Activated naive CD8-positive, alpha-beta T cell (primary cell): ENCODE measurements at regions not wholly inside any gene's neighbourhood (a gene's known extent, or its start where the extent isn't known, plus 50 kb on each side); places are given as distances from the start of the nearest gene placed in this dataset.

ENCODE experiments used
- H3K27ac Mint-ChIP-seq: one replicate; pipeline ENCODE4 v1.8.0; 2021; ENCODE audit warnings: mixed read lengths
- H3K27me3 Mint-ChIP-seq: one replicate; pipeline ENCODE4 v1.8.0; 2021; ENCODE audit warnings: mixed read lengths
- H3K36me3 Mint-ChIP-seq: one replicate; pipeline ENCODE4 v1.8.0; 2021; ENCODE audit warnings: mixed read lengths
- H3K4me1 Mint-ChIP-seq: one replicate; pipeline ENCODE4 v1.8.0; 2021; ENCODE audit warnings: low read depth, mixed read lengths
- H3K4me3 Mint-ChIP-seq: one replicate; pipeline ENCODE4 v1.8.0; 2021; ENCODE audit warnings: mild to moderate bottlenecking, mixed read lengths
- H3K9me3 Mint-ChIP-seq: one replicate; pipeline ENCODE4 v1.8.0; 2021; ENCODE audit warnings: low read depth, mixed read lengths

DNA sequence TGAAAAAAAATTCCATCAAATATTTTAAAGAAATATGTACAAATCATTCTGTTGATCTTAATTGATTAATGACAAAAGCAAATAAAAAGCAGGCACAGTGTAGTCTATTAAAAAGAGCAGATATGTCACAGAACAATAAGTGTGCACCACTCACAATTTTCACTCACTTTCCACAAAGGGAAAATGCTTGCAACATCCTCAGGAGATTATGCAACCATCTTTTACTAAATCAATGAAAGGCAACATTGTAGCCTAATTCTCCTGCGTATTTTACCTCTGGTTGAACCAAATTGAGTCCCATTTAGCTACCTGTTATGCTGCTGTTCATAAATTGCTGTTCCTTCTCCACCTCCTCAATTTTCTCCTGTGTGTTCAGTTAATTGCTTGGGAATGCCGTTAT is 1346.8 kb upstream of the PIK3C3 start:
- peaks cover 8% of the 10 kb centered on the region for H3K9me3 Mint-ChIP-seq
- H3K36me3 Mint-ChIP-seq, result no peaks in the 10 kb centered on the region
- H3K27ac Mint-ChIP-seq, result no peak overlapping the region
- no peak overlapping the region for H3K4me3 Mint-ChIP-seq
- H3K4me1 Mint-ChIP-seq, result no peaks in the 10 kb centered on the region
- H3K27me3 Mint-ChIP-seq, result no peaks in the 10 kb centered on the region

DNA sequence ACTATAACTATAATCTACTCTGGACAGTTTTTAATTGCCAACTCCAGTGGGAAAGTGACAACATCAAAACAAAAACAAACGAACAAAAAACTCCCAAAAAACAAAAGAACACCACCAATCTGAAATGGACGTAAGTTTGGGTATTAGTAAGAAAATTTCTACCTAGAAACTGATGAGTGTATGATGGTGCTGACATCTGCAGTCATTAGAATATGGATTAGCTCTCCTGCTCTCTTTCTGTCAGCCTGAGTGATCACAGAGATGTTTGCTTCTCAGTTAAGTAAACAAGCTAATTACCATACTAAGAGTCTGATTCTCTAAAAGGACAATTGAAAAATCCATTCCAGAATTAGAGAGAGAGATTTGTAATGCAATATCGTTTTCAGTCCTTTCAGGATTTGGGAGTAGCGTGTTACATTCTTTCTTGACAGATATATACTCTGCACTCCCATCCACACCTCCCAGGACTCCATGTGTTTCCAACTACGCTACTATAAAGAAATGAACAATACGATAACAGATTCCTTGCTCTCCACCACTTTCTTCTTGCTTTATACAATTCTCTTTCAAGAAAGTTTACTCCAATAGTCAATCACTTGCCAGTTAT is 1347.4 kb upstream of the PIK3C3 start:
- Mint-ChIP-seq H3K36me3 (no peaks in the 10 kb centered on the region), H3K4me3 (no peak overlapping the region), H3K27ac (no peak overlapping the region), H3K9me3 (peaks cover 8% of the 10 kb centered on the region), H3K27me3 (no peaks in the 10 kb centered on the region), H3K4me1 (no peaks in the 10 kb centered on the region)

DNA sequence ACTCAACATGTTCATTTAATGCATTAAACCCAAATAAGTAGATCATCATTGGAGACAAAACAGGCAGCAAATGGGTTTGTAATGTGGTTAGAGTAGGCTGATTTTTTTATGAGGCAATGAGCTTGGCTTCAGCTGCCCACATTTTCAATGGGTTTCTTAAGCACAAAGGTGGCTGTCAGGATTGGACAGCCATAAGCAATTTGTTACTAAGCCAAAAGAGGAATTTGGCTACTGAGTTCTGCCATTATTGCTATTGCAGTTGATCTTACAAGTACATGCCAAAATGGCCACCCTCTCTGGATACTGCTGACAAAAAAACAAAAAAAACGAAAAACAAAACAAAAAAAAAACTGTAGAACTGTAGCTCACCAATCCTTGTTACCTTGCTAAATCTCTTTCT is 1348.0 kb upstream of the PIK3C3 start:
- H3K9me3 Mint-ChIP-seq, result peaks cover 8% of the 10 kb centered on the region

DNA sequence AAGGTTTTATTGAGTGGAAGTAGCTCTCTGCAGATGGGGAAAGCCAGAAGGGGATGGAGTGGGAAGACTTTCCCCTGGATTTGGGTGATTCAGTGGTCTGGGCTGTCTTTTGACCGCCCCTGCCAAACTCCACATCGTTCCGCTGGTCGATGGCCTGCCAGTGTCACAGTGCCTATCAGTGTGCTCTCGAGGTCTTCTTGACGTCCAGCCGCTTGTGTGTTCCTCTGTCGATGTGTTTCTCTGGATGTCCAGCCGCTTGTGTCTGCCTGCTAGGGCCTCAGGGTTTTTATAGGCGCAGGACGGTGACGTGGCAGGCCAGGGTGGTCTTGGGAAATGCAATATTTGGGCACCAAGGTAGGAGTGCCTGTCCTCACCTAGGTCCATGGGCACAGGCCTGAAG is 1371.4 kb upstream of the PIK3C3 start:
- no peak overlapping the region for H3K4me3 Mint-ChIP-seq
- H3K9me3 Mint-ChIP-seq, result peaks cover 4% of the 10 kb centered on the region
- no peak overlapping the region for H3K27ac Mint-ChIP-seq
- no peaks in the 10 kb centered on the region for H3K36me3 Mint-ChIP-seq
- H3K4me1 Mint-ChIP-seq, result no peaks in the 10 kb centered on the region
- no peaks in the 10 kb centered on the region for H3K27me3 Mint-ChIP-seq

More for the DNA sequence above, 1348.0 kb upstream of the PIK3C3 start:
- no peak overlapping the region for H3K27ac Mint-ChIP-seq
- no peak overlapping the region for H3K4me3 Mint-ChIP-seq
- H3K27me3 Mint-ChIP-seq, result no peaks in the 10 kb centered on the region
- H3K36me3 Mint-ChIP-seq, result no peaks in the 10 kb centered on the region
- H3K4me1 Mint-ChIP-seq, result no peaks in the 10 kb centered on the region

DNA sequence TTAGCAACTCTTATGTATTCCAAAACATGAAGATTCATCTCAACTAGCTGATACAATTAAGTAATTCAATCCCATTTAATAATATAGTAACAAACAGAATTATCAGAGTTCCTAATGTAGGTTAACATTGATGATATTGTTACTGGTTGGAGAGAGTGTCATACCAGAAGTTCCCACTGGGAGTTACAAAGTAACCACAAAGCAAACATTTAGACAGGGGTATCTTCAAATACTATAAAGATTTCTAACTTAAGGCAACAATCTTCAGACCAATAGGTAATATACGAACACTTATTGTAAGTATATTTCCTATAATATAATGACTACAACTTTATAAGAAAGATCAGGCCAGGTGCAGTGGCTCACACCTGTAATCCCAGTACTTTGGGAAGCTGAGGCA is 1372.9 kb upstream of the PIK3C3 start:
- no peaks in the 10 kb centered on the region for H3K4me1 Mint-ChIP-seq
- no peaks in the 10 kb centered on the region for H3K36me3 Mint-ChIP-seq
- no peaks in the 10 kb centered on the region for H3K27me3 Mint-ChIP-seq
- H3K4me3 Mint-ChIP-seq, result no peak overlapping the region
- H3K9me3 Mint-ChIP-seq, result peaks cover 4% of the 10 kb centered on the region
- H3K27ac Mint-ChIP-seq, result no peak overlapping the region

DNA sequence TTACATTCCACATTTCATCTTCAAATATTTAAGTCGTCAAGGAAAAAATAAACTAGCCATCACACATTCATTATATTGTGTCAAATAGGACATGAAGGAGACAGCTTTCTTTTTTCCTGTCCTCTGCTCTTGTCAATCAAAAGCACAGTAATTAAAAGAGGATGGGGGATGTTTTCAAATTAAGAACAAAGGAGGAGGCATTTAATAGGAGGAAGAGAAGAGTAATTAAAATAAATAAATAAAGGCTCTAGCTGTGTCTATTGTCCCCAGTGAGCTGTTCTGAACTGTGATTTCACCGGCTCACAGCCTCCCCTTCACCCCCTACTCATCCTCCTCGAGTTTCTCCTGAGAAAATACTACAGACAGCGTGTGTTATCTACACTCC is 1377.1 kb upstream of the PIK3C3 start:
- Mint-ChIP-seq H3K9me3 (peaks cover 4% of the 10 kb centered on the region), H3K4me1 (no peaks in the 10 kb centered on the region), H3K4me3 (no peak overlapping the region), H3K27ac (no peak overlapping the region), H3K36me3 (no peaks in the 10 kb centered on the region), H3K27me3 (no peaks in the 10 kb centered on the region)

DNA sequence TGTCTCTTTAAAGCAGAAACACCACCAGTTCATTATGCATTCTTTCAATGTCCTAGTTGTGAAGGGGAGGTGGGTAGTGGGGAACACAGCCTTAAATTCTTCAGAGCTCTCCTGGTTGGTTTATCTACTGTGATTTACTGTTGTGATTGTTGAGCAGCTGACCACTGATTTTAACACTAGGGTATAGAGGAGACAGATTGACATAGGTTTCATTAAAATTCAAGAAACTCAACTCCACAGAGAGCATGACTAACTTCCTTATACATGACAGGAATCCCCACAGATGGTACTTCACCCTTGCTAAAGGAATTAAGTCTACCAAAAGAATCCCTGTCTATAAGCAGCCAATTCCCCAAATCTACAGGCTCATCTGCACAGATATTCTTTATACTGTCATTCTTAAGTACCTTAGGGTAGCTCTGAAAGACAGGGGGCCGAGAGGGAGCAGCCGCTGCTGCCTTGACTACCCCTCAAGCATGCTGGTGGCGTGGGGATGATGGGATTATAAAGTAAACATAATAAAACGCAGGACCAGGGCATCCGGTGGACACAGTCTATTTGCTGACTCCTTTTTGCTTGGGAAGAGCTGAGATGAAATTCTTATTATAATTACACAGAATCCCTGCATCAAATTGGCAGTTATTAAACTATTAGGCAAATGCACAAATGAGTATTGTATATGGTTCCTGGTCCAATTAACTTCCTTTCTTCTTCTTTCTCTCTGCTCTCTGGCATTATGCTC is 1377.6 kb upstream of the PIK3C3 start:
- H3K4me1 Mint-ChIP-seq, result no peaks in the 10 kb centered on the region
- H3K4me3 Mint-ChIP-seq, result no peak overlapping the region
- H3K27ac Mint-ChIP-seq, result no peak overlapping the region
- no peaks in the 10 kb centered on the region for H3K27me3 Mint-ChIP-seq
- H3K36me3 Mint-ChIP-seq, result no peaks in the 10 kb centered on the region
- H3K9me3 Mint-ChIP-seq, result peaks cover 4% of the 10 kb centered on the region

DNA sequence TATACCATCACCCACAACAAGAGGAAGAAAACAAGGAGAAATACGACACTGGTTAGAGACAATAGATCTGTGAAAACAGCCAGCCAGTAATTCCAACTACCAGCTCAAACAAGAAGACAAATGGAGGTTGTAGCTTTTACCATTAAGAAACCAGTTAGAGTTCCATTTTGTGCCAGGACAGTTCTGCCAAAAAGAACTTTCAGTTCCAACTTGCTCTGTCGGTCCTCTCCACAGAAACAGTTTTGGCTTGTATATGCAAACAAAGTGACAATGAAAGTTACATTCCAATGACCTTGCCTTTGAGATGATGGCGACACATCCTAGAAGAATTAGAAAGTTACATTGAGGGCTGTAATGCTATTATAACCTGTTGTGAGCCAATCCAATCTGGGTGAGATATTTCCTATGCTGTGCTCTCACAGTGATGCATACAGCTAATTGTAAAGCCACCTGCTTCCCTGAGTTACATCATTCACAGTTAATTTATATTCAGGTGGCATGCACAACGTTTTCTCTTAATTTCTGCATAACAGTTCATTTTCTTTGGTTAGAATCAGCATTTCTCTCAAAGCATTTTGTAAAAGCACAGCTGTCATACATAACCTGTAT is 1378.4 kb upstream of the PIK3C3 start:
- Mint-ChIP-seq H3K4me1 (no peaks in the 10 kb centered on the region), H3K36me3 (no peaks in the 10 kb centered on the region), H3K27ac (no peak overlapping the region), H3K9me3 (peaks cover 4% of the 10 kb centered on the region), H3K4me3 (no peak overlapping the region), H3K27me3 (no peaks in the 10 kb centered on the region)

DNA sequence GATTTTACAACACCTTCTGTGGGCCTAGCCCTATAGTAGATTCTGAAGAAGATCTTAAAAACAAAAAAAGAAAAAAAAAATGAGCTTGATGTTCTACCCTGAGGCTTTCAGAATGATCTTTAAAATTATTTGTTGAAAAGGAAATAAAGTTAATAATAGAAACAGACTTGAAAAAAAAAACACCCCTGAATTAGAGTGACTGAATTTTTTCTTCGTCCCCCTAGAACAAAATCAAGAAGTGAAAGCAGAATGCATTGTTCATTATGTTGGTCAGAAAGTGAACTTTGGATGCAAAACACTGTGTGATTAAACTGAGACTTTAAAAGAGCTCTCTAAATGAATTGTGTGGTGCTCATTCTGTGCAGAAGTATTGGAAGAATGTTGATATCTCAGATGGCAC is 1384.4 kb upstream of the PIK3C3 start:
- Mint-ChIP-seq H3K27ac (no peak overlapping the region), H3K9me3 (peaks cover 12% of the 10 kb centered on the region)

DNA sequence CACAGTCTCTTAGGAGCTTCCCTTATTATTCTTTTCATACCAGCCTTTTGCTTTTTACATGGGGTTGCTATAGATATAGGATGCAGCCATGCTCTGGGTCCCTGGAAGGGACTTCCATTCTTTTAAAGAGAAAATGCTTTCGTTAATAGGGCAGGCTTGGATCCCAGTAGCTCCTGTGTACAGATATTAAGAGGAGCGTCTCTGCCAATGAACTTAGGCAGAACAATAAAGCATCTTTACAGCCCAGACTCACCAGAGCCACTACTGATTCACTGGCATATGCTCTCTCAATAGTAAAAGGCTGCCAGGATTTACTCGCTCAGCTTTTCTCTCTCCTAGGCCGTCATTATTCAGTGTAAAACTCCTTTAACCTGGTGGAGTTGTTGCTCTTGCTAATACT is 1385.4 kb upstream of the PIK3C3 start:
- H3K4me3 Mint-ChIP-seq, result no peak overlapping the region
- H3K27me3 Mint-ChIP-seq, result no peaks in the 10 kb centered on the region
- no peaks in the 10 kb centered on the region for H3K36me3 Mint-ChIP-seq
- peaks cover 16% of the 10 kb centered on the region for H3K9me3 Mint-ChIP-seq
- no peak overlapping the region for H3K27ac Mint-ChIP-seq
- no peaks in the 10 kb centered on the region for H3K4me1 Mint-ChIP-seq

More for the DNA sequence above, 1384.4 kb upstream of the PIK3C3 start:
- Mint-ChIP-seq H3K4me1 (no peaks in the 10 kb centered on the region), H3K27me3 (no peaks in the 10 kb centered on the region), H3K4me3 (no peak overlapping the region), H3K36me3 (no peaks in the 10 kb centered on the region)

DNA sequence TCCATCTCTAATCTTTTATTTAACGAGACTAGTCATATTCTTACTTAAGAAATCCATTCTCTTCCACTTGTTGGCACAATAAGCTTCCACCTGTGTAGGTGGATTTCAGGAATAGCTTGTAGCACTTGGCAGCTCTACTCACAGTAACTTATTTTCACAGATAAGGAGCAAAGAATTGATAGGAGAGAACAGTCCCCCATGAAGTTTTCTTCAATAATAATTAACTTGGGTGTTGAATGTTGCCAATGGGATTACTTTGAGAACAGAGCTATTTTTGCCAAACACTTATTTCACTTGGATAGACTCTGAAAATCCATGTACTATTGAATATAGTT is 1388.6 kb upstream of the PIK3C3 start:
- Mint-ChIP-seq H3K9me3 (peaks cover 18% of the 10 kb centered on the region), H3K36me3 (no peaks in the 10 kb centered on the region), H3K4me1 (no peaks in the 10 kb centered on the region), H3K27ac (no peak overlapping the region), H3K27me3 (no peaks in the 10 kb centered on the region), H3K4me3 (no peak overlapping the region)

DNA sequence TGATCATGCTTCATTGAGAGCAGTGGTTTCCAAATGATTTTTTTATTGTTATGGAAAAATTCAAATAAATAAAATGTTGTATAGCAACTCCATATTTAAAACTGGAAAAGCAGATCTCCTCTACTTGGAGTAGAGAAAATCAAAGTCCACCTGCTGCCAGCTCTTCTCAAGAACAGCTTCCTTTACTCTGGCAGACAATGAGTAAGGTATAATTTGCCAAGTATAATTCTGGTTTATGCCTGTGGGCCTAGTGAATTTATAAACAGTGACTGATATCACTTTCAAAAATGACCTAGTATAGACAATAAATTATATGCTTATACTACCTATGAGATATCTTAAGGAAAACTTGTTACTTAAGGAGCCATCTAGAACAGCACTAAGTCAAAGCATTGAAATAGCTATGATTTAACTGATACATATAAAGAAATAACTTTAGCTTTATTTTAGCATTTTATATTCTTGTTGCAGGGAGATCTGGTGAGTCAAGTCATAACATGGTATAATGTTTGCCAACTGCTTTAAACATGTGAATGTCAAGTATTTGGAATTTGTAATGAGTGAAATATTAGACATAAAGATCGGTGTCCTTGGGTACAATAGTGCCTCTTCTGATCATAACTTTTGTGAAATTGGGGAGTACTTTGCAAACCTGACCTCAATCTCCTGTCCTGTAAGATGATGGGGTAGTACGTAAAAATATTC is 1389.1 kb upstream of the PIK3C3 start:
- Mint-ChIP-seq H3K4me1 (no peaks in the 10 kb centered on the region), H3K27me3 (no peaks in the 10 kb centered on the region), H3K36me3 (no peaks in the 10 kb centered on the region), H3K4me3 (no peak overlapping the region), H3K9me3 (peaks cover 20% of the 10 kb centered on the region), H3K27ac (no peak overlapping the region)

DNA sequence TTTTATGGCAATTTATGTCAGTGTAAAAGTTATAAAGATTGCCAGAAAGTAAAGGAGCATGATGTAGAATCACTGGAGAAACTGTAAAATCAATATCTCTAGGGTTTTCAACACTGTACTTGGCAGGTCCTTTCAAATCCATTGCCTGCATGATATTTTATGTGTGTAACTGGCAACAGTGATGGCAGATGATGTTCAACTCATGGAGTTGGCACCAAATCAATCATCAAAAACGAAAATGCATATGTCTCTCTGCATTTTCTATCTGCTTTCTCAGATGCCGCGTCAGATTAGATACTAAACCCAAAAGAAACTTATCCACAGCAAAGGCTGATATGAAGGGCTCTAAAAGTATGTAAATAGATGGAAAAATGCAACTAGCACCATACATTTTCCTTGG is 1395.5 kb upstream of the PIK3C3 start:
- H3K27ac Mint-ChIP-seq, result no peak overlapping the region
- no peaks in the 10 kb centered on the region for H3K27me3 Mint-ChIP-seq
- H3K4me1 Mint-ChIP-seq, result no peaks in the 10 kb centered on the region
- H3K4me3 Mint-ChIP-seq, result no peak overlapping the region
- H3K36me3 Mint-ChIP-seq, result no peaks in the 10 kb centered on the region
- H3K9me3 Mint-ChIP-seq, result peaks cover 6% of the 10 kb centered on the region

DNA sequence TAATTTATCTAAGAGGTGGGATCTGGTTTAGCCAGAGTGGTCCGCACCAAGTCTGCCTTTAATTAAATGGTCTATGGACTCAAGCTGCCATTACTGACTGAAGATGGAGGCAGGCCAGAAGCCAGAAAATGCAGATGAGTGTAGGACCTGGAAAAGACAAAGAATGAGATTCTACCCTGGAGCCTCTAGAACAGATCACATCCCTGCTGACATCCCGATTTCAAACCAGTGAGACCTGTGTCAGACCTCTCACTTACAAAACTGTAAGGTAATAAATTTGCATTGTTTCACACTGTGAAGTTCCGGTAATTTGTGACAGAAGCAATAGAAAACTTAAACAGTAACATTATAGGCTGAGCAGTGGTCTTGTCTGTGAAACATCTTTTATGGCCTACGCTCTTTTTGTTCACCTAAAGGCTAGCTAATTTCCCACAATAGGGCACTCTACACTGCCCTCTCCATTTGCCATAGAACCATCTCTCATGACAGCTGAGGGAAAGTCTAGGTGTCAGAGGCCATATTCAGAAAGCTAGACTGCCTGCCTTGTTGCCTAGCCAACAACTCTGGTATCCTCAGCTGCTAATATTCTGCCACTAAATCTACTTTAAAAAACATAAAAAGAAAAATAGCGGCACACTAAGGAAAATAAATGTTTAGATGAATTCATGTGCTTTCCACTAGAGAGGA is 1396.2 kb upstream of the PIK3C3 start:
- Mint-ChIP-seq H3K27me3 (no peaks in the 10 kb centered on the region), H3K9me3 (peaks cover 4% of the 10 kb centered on the region), H3K4me1 (no peaks in the 10 kb centered on the region), H3K27ac (no peak overlapping the region), H3K4me3 (no peak overlapping the region), H3K36me3 (no peaks in the 10 kb centered on the region)

DNA sequence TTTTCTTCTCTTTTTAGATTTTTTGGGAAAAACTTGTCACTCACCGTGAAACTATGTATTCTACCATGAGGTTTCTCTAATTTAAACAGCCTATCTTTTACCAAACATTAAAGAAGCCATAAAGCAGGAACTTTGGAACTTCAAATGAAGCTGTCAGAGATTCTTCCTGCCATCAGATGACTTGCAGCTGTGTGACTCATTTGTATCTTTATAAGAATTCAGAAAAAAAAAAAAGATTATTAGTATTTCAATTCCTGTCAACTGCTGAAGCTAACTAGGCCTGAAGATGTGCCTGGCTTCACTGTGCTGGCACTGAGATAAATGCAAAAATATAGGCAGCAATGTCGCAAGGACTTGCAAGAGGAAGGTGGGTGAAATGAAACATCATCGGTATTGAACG is 1399.1 kb upstream of the PIK3C3 start:
- Mint-ChIP-seq H3K27me3 (no peaks in the 10 kb centered on the region), H3K9me3 (peaks cover 6% of the 10 kb centered on the region), H3K36me3 (no peaks in the 10 kb centered on the region)

More for the DNA sequence above, 1399.1 kb upstream of the PIK3C3 start:
- no peak overlapping the region for H3K4me3 Mint-ChIP-seq
- H3K27ac Mint-ChIP-seq, result no peak overlapping the region
- H3K4me1 Mint-ChIP-seq, result no peaks in the 10 kb centered on the region
